ENCODE measurements at regions not wholly inside any gene's neighbourhood (a gene's known extent, or its start where the extent isn't known, plus 50 kb on each side); places are given as distances from the start of the nearest gene placed in this dataset.

DNA sequence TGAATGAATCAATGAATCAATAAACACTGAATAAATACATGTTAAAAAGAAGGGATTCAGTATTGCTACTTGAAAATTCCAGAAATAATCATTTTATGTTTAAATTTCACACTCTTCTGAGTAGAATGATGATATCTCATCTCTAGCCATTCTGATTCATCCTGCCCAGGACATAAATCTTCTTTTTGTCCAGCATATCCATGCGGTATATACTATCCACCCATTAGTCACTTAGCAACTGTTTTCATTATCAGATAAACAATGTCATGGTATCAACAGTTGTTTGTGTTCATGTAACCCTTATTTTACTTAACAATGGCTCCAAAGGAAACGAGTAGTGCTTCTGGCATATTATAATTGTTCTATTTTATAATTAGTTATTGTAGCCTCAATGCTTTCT, 432.4 kb upstream of the SMC2 start:
- no peaks in the 10 kb centered on the region for H3K27me3 Mint-ChIP-seq
- H3K4me1 Mint-ChIP-seq (ENCODE audit: low read depth): no peaks in the 10 kb centered on the region
- TF ChIP-seq, protein P1, sequence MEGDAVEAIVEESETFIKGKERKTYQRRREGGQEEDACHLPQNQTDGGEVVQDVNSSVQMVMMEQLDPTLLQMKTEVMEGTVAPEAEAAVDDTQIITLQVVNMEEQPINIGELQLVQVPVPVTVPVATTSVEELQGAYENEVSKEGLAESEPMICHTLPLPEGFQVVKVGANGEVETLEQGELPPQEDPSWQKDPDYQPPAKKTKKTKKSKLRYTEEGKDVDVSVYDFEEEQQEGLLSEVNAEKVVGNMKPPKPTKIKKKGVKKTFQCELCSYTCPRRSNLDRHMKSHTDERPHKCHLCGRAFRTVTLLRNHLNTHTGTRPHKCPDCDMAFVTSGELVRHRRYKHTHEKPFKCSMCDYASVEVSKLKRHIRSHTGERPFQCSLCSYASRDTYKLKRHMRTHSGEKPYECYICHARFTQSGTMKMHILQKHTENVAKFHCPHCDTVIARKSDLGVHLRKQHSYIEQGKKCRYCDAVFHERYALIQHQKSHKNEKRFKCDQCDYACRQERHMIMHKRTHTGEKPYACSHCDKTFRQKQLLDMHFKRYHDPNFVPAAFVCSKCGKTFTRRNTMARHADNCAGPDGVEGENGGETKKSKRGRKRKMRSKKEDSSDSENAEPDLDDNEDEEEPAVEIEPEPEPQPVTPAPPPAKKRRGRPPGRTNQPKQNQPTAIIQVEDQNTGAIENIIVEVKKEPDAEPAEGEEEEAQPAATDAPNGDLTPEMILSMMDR (IDR thresholded peaks at IDR 0.05): no peak
- H3K27ac Mint-ChIP-seq: no peak overlapping the region
- no peaks in the 10 kb centered on the region for H3K9me3 Mint-ChIP-seq
- ChIA-PET POLR2A (no interaction called here), CTCF (no interaction called here)
- H3K4me3 Mint-ChIP-seq: no peak overlapping the region
- DNase-seq: no peak
- H3K36me3 Mint-ChIP-seq (ENCODE audit: low read depth): no peaks in the 10 kb centered on the region
- ATAC-seq: no peak
- intact Hi-C loops (cut with micrococcal nuclease): no loop called here

DNA sequence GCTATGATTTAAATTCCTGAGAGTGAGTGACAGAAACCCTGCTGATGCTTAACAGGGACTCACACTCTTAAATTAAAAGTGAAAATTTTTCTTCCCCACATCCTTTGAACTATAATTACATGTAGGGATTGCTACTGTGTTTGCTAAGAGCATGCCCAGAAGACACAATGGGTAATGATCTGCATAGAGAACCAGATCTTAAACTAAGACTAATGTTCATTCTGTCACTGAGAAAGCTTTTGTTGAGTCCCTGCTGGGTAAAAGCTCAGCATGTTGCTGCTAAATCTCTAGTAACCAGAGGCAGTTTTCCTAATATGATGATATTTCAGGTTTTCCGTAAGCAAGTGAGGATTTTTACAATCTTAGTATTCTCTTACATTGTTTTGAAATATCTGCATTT, 424.8 kb upstream of the SMC2 start:
- POLR2A ChIA-PET: interaction anchor here (0.6 kb wide), 1 partner anchor 827 kb away, joined by 3 read pairs; no protein-coding TSS in a partner anchor
- Mint-ChIP-seq H3K9me3 (no peaks in the 10 kb centered on the region), H3K4me1 (ENCODE audit: low read depth) (no peaks in the 10 kb centered on the region), H3K27me3 (no peaks in the 10 kb centered on the region), H3K4me3 (no peak overlapping the region), H3K36me3 (ENCODE audit: low read depth) (no peaks in the 10 kb centered on the region), H3K27ac (no peak overlapping the region)
- CTCF ChIA-PET: no interaction called here
- ATAC-seq (no peak), DNase-seq (no peak)
- intact Hi-C loops (cut with micrococcal nuclease): no loop called here
- TF ChIP-seq, protein P1 (IDR thresholded peaks at IDR 0.05): no peak

DNA sequence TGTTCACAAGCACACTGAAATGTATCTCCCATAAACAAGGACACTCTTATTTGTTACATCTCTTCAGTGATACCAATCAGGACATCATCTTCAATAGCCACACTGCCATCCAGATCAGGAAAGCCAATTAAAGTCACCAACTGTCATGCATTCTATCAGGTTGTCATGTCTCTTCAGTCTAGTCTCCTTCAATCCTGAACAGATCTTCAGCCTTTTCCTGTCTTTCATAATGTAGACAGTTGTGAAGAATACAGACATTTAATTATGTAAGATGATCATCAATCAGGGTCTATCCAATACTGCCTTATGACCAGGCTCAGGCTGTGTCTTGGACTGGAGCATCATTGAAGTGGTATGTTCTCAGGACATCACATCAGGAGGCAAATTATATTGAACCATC, 419.8 kb upstream of the SMC2 start:
- H3K36me3 Mint-ChIP-seq (ENCODE audit: low read depth): no peaks in the 10 kb centered on the region
- intact Hi-C loops (cut with micrococcal nuclease): no loop called here
- POLR2A ChIA-PET: no interaction called here
- H3K4me3 Mint-ChIP-seq: no peak overlapping the region
- TF ChIP-seq, protein P1 (IDR thresholded peaks at IDR 0.05): no peak
- H3K27ac Mint-ChIP-seq: no peak overlapping the region
- DNase-seq: no peak
- CTCF ChIA-PET: no interaction called here
- ATAC-seq: no peak
- no peaks in the 10 kb centered on the region for H3K27me3 Mint-ChIP-seq
- H3K9me3 Mint-ChIP-seq: no peaks in the 10 kb centered on the region
- no peaks in the 10 kb centered on the region for H3K4me1 Mint-ChIP-seq (ENCODE audit: low read depth)

DNA sequence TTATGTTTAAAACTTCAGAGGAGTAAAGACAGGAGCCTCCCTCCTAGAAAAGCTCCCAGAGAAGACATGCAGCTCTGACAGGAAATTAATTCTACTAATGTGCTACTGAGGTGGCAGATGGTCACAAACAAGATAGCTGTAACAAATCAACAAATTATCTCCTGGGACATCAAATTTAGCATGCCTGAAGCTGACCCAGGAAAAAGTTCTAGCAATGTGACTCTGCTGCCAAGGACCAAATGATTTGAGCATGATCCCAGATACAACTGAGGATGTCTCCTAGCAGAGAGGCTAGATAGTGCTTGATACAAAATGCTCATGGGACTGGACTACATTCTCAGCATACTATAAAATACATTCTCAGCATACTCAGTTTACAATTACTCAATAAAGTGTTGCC, 413.5 kb upstream of the SMC2 start:
- H3K27me3 Mint-ChIP-seq: no peaks in the 10 kb centered on the region

DNA sequence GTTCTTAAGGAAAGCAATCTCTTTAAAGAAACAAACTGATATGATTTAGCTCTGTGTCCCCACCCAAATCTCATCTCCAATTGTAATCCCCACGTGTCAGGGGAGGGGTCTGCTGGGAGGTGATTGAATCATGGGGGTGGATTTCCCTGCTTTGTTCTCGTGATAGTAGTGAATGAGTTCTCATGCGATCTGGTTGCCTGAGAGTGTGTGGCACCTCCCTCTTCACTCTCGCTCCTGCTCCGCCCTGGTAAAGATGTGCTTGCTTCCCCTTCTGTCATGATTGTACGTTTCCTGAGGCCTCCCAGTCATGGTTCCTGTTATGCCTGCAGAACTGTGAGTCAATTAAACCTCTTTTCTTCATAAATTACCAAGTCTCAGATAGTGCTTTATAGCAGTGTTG, 412.7 kb upstream of the SMC2 start:
- Mint-ChIP-seq H3K36me3 (ENCODE audit: low read depth) (no peaks in the 10 kb centered on the region), H3K4me1 (ENCODE audit: low read depth) (no peaks in the 10 kb centered on the region), H3K9me3 (no peaks in the 10 kb centered on the region), H3K27me3 (no peaks in the 10 kb centered on the region), H3K4me3 (no peak overlapping the region), H3K27ac (no peak overlapping the region)
- CTCF ChIA-PET: no interaction called here
- ATAC-seq: no peak
- intact Hi-C loops (cut with micrococcal nuclease): no loop called here
- DNase-seq: no peak
- TF ChIP-seq, protein P1 (IDR thresholded peaks at IDR 0.05): no peak
- POLR2A ChIA-PET: no interaction called here

More for the DNA sequence above, 413.5 kb upstream of the SMC2 start:
- Mint-ChIP-seq H3K4me3 (no peak overlapping the region), H3K4me1 (ENCODE audit: low read depth) (no peaks in the 10 kb centered on the region), H3K36me3 (ENCODE audit: low read depth) (no peaks in the 10 kb centered on the region), H3K27ac (no peak overlapping the region), H3K9me3 (no peaks in the 10 kb centered on the region)
- no peak for ATAC-seq
- POLR2A ChIA-PET: no interaction called here
- TF ChIP-seq, protein P1 (IDR thresholded peaks at IDR 0.05): no peak
- intact Hi-C loops (cut with micrococcal nuclease): no loop called here
- DNase-seq: no peak
- CTCF ChIA-PET: no interaction called here
